ENCODE measurements at regions not wholly inside any gene's neighbourhood (a gene's known extent, or its start where the extent isn't known, plus 50 kb on each side); places are given as distances from the start of the nearest gene placed in this dataset.

DNA sequence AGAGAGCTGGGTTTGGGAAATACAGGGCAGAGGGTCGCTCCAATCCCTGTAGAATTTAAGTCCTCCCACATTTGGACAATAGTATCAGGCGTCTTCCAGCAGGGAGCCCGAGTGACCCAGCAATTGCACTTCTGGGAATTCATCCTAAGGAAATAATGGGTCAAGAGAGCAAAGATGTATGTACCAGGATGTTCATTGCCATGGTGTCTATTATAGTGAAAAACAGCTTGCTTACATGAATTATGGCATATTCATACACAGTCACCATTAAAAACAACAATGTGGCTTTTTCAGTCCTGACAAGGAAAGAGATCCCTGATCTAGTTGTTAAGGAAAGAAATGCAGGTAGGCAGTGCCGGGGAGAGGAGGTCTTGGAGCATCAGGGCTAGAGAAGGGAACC lies 167.7 kb downstream of the PJA1 start:
- H3K36me3 ChIP-seq (ENCODE audit: control insufficient read depth, insufficient read depth, low read length): no peaks in the 10 kb centered on the region
- no peak for DNase-seq (ENCODE audit: low read depth)
- no peaks in the 10 kb centered on the region for H3K27me3 ChIP-seq (ENCODE audit: control insufficient read depth, insufficient read depth, low read length)
- TF ChIP-seq, protein P1, sequence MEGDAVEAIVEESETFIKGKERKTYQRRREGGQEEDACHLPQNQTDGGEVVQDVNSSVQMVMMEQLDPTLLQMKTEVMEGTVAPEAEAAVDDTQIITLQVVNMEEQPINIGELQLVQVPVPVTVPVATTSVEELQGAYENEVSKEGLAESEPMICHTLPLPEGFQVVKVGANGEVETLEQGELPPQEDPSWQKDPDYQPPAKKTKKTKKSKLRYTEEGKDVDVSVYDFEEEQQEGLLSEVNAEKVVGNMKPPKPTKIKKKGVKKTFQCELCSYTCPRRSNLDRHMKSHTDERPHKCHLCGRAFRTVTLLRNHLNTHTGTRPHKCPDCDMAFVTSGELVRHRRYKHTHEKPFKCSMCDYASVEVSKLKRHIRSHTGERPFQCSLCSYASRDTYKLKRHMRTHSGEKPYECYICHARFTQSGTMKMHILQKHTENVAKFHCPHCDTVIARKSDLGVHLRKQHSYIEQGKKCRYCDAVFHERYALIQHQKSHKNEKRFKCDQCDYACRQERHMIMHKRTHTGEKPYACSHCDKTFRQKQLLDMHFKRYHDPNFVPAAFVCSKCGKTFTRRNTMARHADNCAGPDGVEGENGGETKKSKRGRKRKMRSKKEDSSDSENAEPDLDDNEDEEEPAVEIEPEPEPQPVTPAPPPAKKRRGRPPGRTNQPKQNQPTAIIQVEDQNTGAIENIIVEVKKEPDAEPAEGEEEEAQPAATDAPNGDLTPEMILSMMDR (IDR thresholded peaks at IDR 0.05; ENCODE audit: insufficient read depth, low read length, poor library complexity, severe bottlenecking): no peak
- H3K4me3 ChIP-seq (ENCODE audit: low read depth, low read length): no peak overlapping the region

DNA sequence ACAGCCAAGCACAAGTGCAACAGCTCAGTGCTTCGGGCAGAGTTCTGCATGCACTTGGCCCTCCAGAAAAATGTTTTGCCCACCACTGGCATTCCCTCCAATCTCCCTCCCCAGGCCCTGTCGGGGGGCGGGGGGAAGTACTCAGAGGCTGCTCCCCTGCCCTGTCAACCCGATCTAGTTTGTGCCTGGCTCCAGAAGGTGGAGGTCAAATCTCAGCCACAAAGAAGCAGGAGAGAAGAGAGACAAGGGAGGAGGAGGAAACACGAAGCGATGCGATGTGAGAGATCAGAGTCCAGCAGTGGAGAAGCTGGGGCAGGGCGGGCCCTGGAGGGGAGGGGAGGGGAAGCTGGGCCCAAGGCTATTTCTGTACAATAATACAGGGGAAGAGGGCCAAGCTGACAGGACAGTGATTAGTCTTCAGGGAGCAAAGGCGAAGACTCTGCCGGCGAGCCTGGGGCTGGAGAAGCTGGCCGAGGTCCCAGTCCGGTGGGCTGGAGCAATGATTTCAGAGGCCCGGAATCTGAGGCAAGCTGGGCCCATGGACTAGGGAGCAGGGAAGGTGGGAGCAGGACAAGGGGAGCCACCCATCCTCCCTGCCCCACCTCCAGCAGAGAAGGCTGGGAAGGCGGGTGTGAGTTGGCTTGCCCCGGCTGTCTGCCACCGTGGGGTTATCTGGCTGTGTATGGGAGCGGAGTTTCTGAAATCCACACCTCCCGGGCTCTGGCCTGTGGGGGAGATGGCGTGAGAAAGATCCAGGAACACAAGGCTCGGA lies 167.1 kb downstream of the EFNB1 start:
- TF ChIP-seq, protein P1 (IDR thresholded peaks at IDR 0.05; ENCODE audit: insufficient read depth, low read length, poor library complexity, severe bottlenecking): no peak

DNA sequence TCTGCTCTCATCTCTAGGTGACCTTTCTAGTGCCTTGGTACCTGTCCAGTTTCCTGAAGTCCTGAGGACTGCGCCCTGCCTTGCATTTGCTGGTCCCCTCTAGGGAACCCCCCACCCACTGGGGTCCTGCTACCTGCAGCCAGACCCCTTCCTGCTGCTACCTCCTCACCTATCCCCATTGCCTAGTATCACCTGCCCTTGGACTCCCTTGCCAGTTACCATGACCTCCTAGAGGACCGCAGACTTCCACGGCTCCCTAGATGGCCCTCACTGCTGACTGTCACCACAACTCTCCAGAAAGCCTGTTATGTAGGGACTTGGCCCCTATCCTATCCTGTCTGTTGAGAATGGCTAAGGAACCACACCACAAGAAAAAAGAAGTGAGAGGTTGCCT lies 166.6 kb downstream of the EFNB1 start:
- Histone ChIP-seq H3K4me3 (ENCODE audit: low read depth, low read length) (no peak overlapping the region), H3K36me3 (ENCODE audit: control insufficient read depth, insufficient read depth, low read length) (no peaks in the 10 kb centered on the region), H3K27me3 (ENCODE audit: control insufficient read depth, insufficient read depth, low read length) (no peaks in the 10 kb centered on the region)
- TF ChIP-seq, protein P1 (IDR thresholded peaks at IDR 0.05; ENCODE audit: insufficient read depth, low read length, poor library complexity, severe bottlenecking): no peak
- DNase-seq (ENCODE audit: low read depth): no peak

More for the DNA sequence above, 167.1 kb downstream of the EFNB1 start:
- H3K4me3 ChIP-seq (ENCODE audit: low read depth, low read length): no peak overlapping the region
- H3K36me3 ChIP-seq (ENCODE audit: control insufficient read depth, insufficient read depth, low read length): no peaks in the 10 kb centered on the region
- DNase-seq (ENCODE audit: low read depth): peak; percentile 14
- no peaks in the 10 kb centered on the region for H3K27me3 ChIP-seq (ENCODE audit: control insufficient read depth, insufficient read depth, low read length)

DNA sequence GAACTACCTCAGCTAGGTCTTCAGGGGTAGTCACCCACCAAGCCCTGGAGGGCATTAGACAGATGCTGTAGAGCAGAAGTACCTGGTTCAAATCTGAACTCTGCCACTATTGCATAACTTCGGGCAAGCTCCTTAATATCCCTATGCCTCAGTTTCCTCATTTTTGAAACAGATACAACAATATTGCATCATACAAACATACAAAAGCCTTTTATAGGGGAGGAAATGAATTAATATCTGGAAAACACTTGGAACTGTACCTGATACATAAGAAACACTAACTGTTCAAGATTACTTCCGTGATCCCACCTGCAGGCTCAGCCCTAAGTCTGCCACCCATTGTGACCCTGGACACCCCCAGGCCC lies 166.1 kb downstream of the EFNB1 start:
- TF ChIP-seq, protein P1 (IDR thresholded peaks at IDR 0.05; ENCODE audit: insufficient read depth, low read length, poor library complexity, severe bottlenecking): no peak
- Histone ChIP-seq H3K36me3 (ENCODE audit: control insufficient read depth, insufficient read depth, low read length) (no peaks in the 10 kb centered on the region), H3K4me3 (ENCODE audit: low read depth, low read length) (no peak overlapping the region), H3K27me3 (ENCODE audit: control insufficient read depth, insufficient read depth, low read length) (no peaks in the 10 kb centered on the region)
- DNase-seq (ENCODE audit: low read depth): no peak

DNA sequence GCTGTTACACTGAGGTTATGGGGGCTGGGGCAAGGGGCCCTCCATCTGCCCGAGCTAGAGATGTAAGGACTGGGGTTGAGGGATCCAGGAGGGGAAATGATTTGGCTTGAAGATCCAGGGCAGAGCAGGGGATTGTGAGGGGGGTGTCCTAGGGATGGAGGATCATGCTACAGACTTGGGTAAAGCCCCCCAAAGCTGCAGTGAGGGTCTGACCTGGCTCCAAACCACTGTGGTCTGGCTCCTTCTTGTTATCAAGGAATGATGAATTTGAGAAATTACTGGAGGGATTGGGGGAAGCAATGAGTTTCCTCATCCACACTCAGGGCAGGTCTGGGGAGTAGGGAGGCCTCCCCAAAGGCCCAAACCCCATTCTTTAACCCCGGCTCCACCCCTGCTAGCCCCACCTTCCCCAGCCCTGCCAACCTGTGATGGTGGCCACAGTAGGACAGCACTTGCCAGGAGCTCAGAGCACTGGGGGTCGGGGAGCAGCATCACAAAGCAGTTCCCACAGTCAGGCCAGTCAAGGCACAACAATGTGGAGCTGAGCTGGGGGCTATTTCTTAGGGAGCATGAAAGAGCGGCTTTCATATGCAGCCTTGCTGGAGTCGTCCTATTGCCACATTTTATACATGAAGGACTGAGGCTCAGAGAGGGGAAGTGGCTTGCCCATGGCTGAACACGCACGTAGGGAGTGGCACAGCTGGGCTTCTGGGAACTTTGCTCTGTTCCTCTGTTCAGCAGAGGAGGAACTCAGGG lies 165.5 kb downstream of the EFNB1 start:
- no peak for DNase-seq (ENCODE audit: low read depth)
- no peaks in the 10 kb centered on the region for H3K27me3 ChIP-seq (ENCODE audit: control insufficient read depth, insufficient read depth, low read length)
- H3K4me3 ChIP-seq (ENCODE audit: low read depth, low read length): no peak overlapping the region
- H3K36me3 ChIP-seq (ENCODE audit: control insufficient read depth, insufficient read depth, low read length): no peaks in the 10 kb centered on the region
- TF ChIP-seq, protein P1 (IDR thresholded peaks at IDR 0.05; ENCODE audit: insufficient read depth, low read length, poor library complexity, severe bottlenecking): no peak
